VCaP (cell line): ENCODE measurements at regions not wholly inside any gene's neighbourhood (a gene's known extent, or its start where the extent isn't known, plus 50 kb on each side); places are given as distances from the start of the nearest gene placed in this dataset.
A peak's percentile ranks its signal among the peaks of the same experiment; 100 is the strongest.
"Not testable (repeated sequence)": the region's sequence is repeated elsewhere in the genome, so short reads cannot be mapped to it uniquely, and the experiment has no call there.

Experiments
- H3K27ac ChIP-seq: fragments of 450-650 bp; 2 replicates; pipeline ENCODE4 v1.5.1; 2017
- CTCF ChIP-seq: fragments of 450-650 bp; conservative IDR thresholded peaks from 2 replicates; pipeline ENCODE4 v1.5.1; 2017; ENCODE audit warnings: mild to moderate bottlenecking, moderate library complexity

GRCh38 chr20:5469111-5469510 lies 141.7 kb downstream of the GPCPD1 start:
- H3K27ac ChIP-seq = no peak overlapping the region
- no peak for TF ChIP-seq CTCF

GRCh38 chr20:5467086-5467485 lies 143.7 kb downstream of the GPCPD1 start:
- TF ChIP-seq CTCF = no peak
- H3K27ac ChIP-seq = no peak overlapping the region

- no peak overlapping the region for H3K27ac ChIP-seq
- TF ChIP-seq CTCF = 0 out of 2 replicates have a peak, but pooled peaks have one; percentile 10
Observed at GRCh38 chr20:5465604-5465927, 145.2 kb downstream of the GPCPD1 start.

- no peak for TF ChIP-seq CTCF
- no peak overlapping the region for H3K27ac ChIP-seq
Observed at GRCh38 chr20:5464901-5465603, 145.8 kb downstream of the GPCPD1 start.

GRCh38 chr20:5463007-5463686 lies 146.4 kb upstream of the PROKR2 start:
- TF ChIP-seq CTCF = no peak
- H3K27ac ChIP-seq = no peak overlapping the region

GRCh38 chr20:5453745-5454144 lies 137.0 kb upstream of the PROKR2 start:
- peak; percentile 26; the same call in 1 of the 2 replicates for TF ChIP-seq CTCF
- H3K27ac ChIP-seq = not testable (repeated sequence)

GRCh38 chr20:5453316-5453715 lies 136.6 kb upstream of the PROKR2 start:
- not testable (repeated sequence) for H3K27ac ChIP-seq

- not testable (repeated sequence) for H3K27ac ChIP-seq
Observed at GRCh38 chr20:5452691-5453090, 135.9 kb upstream of the PROKR2 start.

- not testable (repeated sequence) for H3K27ac ChIP-seq
Observed at GRCh38 chr20:5452286-5452685, 135.5 kb upstream of the PROKR2 start.
